PC-9 (cell line): ENCODE measurements at regions not wholly inside any gene's neighbourhood (a gene's known extent, or its start where the extent isn't known, plus 50 kb on each side); places are given as distances from the start of the nearest gene placed in this dataset.

Experiments used
- EZH2 ChIP-seq: fragments of 200-600 bp; sonication (generic); IDR thresholded peaks from 2 replicates; pipeline ENCODE4 v1.8.0; 2017; ENCODE audit warnings: antibody characterized with exemption, low read depth
- TF ChIP-seq, protein P1 (sequence below): fragments of 200-600 bp; sonication (generic); conservative IDR thresholded peaks from 2 replicates; pipeline ENCODE4 v1.6.1; 2017; ENCODE audit warnings: mixed run types, antibody characterized with exemption, mild to moderate bottlenecking, moderate library complexity

DNA sequence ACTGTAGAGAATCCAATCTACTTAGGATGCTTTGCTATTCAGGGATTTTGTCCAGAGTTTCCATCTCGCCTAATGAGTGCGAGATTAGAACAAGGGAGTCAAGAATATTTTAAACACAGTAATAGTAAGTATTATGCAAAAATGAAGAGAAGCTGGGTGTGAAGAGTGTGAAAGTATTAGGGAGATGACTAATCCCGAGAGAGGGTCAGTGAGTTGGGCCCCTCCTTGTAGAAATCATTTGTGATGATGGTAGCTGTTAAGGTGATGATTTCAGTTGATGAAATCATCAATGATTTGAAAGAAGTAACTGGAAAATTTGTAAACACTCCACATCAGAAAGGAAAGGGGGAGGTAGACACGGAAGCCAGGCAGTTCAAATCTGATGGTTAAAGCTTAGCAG lies 478.9 kb upstream of the MGAT4C start:
- TF ChIP-seq, protein P1, sequence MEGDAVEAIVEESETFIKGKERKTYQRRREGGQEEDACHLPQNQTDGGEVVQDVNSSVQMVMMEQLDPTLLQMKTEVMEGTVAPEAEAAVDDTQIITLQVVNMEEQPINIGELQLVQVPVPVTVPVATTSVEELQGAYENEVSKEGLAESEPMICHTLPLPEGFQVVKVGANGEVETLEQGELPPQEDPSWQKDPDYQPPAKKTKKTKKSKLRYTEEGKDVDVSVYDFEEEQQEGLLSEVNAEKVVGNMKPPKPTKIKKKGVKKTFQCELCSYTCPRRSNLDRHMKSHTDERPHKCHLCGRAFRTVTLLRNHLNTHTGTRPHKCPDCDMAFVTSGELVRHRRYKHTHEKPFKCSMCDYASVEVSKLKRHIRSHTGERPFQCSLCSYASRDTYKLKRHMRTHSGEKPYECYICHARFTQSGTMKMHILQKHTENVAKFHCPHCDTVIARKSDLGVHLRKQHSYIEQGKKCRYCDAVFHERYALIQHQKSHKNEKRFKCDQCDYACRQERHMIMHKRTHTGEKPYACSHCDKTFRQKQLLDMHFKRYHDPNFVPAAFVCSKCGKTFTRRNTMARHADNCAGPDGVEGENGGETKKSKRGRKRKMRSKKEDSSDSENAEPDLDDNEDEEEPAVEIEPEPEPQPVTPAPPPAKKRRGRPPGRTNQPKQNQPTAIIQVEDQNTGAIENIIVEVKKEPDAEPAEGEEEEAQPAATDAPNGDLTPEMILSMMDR, result no peak
- no peak for TF ChIP-seq EZH2
